K562 (cell line): ENCODE measurements at regions not wholly inside any gene's neighbourhood (a gene's known extent, or its start where the extent isn't known, plus 50 kb on each side); places are given as distances from the start of the nearest gene placed in this dataset.

Experiments
- ATAC-seq: fragments of 200-7000 bp; cut with Tn5 transposase; 3 replicates; pipeline ENCODE4 v1.9.1; 2020; ENCODE audit warnings: moderate library complexity
- BruUV-seq: library from RNA; stranded (reverse); fragments of 400-500 nt; replicated peaks from 2 replicates; lab custom pipeline; 2021; lab: Mats Ljungman, UMichigan
- CTCF ChIA-PET: fragments of 300-600 bp; formaldehyde crosslinking; extraction: SDS; loops from one replicate; lab custom pipeline; 2021; ENCODE audit warnings: low intra/inter-chr PET ratio; lab: Yijun Ruan, JAX
- POLR2A ChIA-PET: fragments of 300-600, 350-650 bp; sonication (Branson Sonifier 250); formaldehyde crosslinking; extraction: SDS; loops from one replicate; lab custom pipeline; 2021; ENCODE audit warnings: antibody characterized with exemption, inconsistent platforms; lab: Yijun Ruan, JAX
- DNase-seq, 4 experiments: peaks; one replicate each; pipeline versions ENCODE4 v3.0.0 to v3.0.0-alpha.2; 2011 to 2018; ENCODE audit warnings: low spot score in 3 of 4, mixed read lengths in 3 of 4; ENCODE audit errors: extremely low read depth in 1 of 4
- FAIRE-seq: peaks from 2 replicates; lab custom pipeline; 2011; peaks lifted over from hg19 to GRCh38; lab: Jason Lieb, UNC
- H2AFZ ChIP-seq: 2 replicates; pipeline ENCODE4 v1.6.0; 2011; ENCODE audit warnings: low read depth, low read length, control low read depth, inconsistent platforms
- H3K27ac ChIP-seq: fragments of 200-600 bp; 3 replicates; pipeline ENCODE4 v1.8.0; 2011; ENCODE audit warnings: low read depth, mild to moderate bottlenecking, control low read depth, inconsistent platforms, low read length, moderate library complexity, mixed read lengths; ENCODE audit errors: extremely low read depth
- H3K27me3 ChIP-seq, 2 experiments: fragments of 300-600 bp in 1 of 2; 2 replicates in 1 of 2; 3 replicates in 1 of 2; pipeline versions ENCODE4 v1.6.0 to v1.8.0; 2011; ENCODE audit warnings: inconsistent platforms in 2 of 2, low read length in 2 of 2, mild to moderate bottlenecking in 1 of 2, mixed read lengths in 1 of 2, moderate library complexity in 1 of 2; ENCODE audit not compliant: control insufficient read depth in 2 of 2, insufficient read depth in 2 of 2
- H3K36me3 ChIP-seq: fragments of 300-600 bp; 3 replicates; pipeline ENCODE4 v1.8.0; 2011; ENCODE audit warnings: mild to moderate bottlenecking, low read length, inconsistent platforms; ENCODE audit not compliant: control insufficient read depth, insufficient read depth
- H3K4me1 ChIP-seq, 2 experiments: fragments of 200-600 bp in 1 of 2; replicated peaks in 1 of 2; 2 replicates in 1 of 2; 3 replicates in 1 of 2; pipeline versions ENCODE4 v1.5.1 to v1.8.0; 2011; ENCODE audit warnings: inconsistent platforms in 2 of 2, low read length in 2 of 2, mild to moderate bottlenecking in 1 of 2, mixed read lengths in 1 of 2, moderate library complexity in 1 of 2; ENCODE audit not compliant: control insufficient read depth in 2 of 2, insufficient read depth in 2 of 2
- H3K4me2 ChIP-seq: 2 replicates; pipeline ENCODE4 v1.6.1; 2011; ENCODE audit warnings: low read length, control low read depth, inconsistent platforms, mixed read lengths; ENCODE audit not compliant: insufficient read depth
- H3K4me3 ChIP-seq: fragments of 200-600 bp; sonication (generic), shearing (Covaris generic); 2 replicates; pipeline ENCODE4 v1.5.1; 2016; ENCODE audit warnings: control low read depth, inconsistent platforms
- H3K79me2 ChIP-seq: fragments of 200-600 bp; 3 replicates; pipeline ENCODE4 v1.8.0; 2011; ENCODE audit warnings: low read length, inconsistent platforms; ENCODE audit not compliant: control insufficient read depth, insufficient read depth
- H3K9ac ChIP-seq, 2 experiments: 2 replicates each; pipeline versions ENCODE4 v1.6.0 to v1.6.1; 2011; ENCODE audit warnings: low read depth in 2 of 2, low read length in 2 of 2, control low read depth in 1 of 2, inconsistent platforms in 1 of 2, mild to moderate bottlenecking in 1 of 2, mixed read lengths in 1 of 2; ENCODE audit not compliant: insufficient read depth in 1 of 2
- H3K9me1 ChIP-seq: one replicate; pipeline ENCODE4 v1.6.0; 2011; ENCODE audit warnings: inconsistent platforms, mild to moderate bottlenecking, low read length, moderate library complexity; ENCODE audit not compliant: control insufficient read depth, insufficient read depth
- H3K9me3 ChIP-seq: replicated peaks from 2 replicates; pipeline ENCODE4 v1.5.1; 2011; ENCODE audit warnings: low read depth, low read length, inconsistent platforms; ENCODE audit not compliant: control insufficient read depth, insufficient read depth
- H4K20me1 ChIP-seq: replicated peaks from 2 replicates; pipeline ENCODE4 v1.6.1; 2011; ENCODE audit warnings: low read length, inconsistent platforms, mixed read lengths; ENCODE audit not compliant: control insufficient read depth, insufficient read depth
- ARID3A ChIP-seq: IDR thresholded peaks from 2 replicates; pipeline ENCODE4 v1.6.1; 2012; ENCODE audit warnings: low read depth, low read length, improper control_type of control experiment, borderline replicate concordance
- CBX5 ChIP-seq: IDR thresholded peaks from 2 replicates; pipeline ENCODE4 v1.6.1; 2014; ENCODE audit warnings: low read depth, borderline replicate concordance
- ETS2 ChIP-seq: IDR thresholded peaks from 2 replicates; pipeline ENCODE4 v1.6.1; 2016; ENCODE audit warnings: borderline replicate concordance, missing genetic modification characterization, mild to moderate bottlenecking, moderate library complexity, missing compliant biosample characterization; ENCODE audit not compliant: poor library complexity, severe bottlenecking
- FOXJ2 ChIP-seq: fragments of 200-800 bp; sonication (Bioruptor generic); IDR thresholded peaks from 2 replicates; pipeline ENCODE4 v1.6.1; 2016; ENCODE audit warnings: missing genetic modification characterization, missing compliant biosample characterization
- FOXJ3 ChIP-seq: sonication (generic); formaldehyde crosslinking; IDR thresholded peaks from 2 replicates; pipeline ENCODE4 v1.4.0; 2020; ENCODE audit warnings: mild to moderate bottlenecking, missing genetic modification reagents
- HNRNPK ChIP-seq: fragments of 200-400 bp; formaldehyde crosslinking; IDR thresholded peaks from one replicate; pipeline ENCODE4 v1.6.1; 2018; ENCODE audit warnings: mild to moderate bottlenecking, low read depth, low read length; ENCODE audit not compliant: poor library complexity, severe bottlenecking
- KHSRP ChIP-seq: fragments of 450-650 bp; IDR thresholded peaks from 2 replicates; pipeline ENCODE4 v1.6.1; 2017
- NR2C1 ChIP-seq, 2 experiments: fragments of 450-650 bp; IDR thresholded peaks; 2 replicates each; pipeline ENCODE4 v1.6.1; 2017; ENCODE audit warnings: mild to moderate bottlenecking in 2 of 2, antibody characterized with exemption in 1 of 2, inconsistent platforms in 1 of 2, missing compliant biosample characterization in 1 of 2, missing genetic modification characterization in 1 of 2
- NR2F6 ChIP-seq: fragments of 450-650 bp; formaldehyde crosslinking; IDR thresholded peaks from 2 replicates; pipeline ENCODE4 v1.4.0; 2020; ENCODE audit warnings: mild to moderate bottlenecking
- NUFIP1 ChIP-seq: fragments of 450-650 bp; IDR thresholded peaks from 2 replicates; pipeline ENCODE4 v1.6.1; 2018; ENCODE audit not compliant: partially characterized antibody
- PKNOX1 ChIP-seq: fragments of 450-650 bp; IDR thresholded peaks from 2 replicates; pipeline ENCODE4 v1.6.1; 2016
- POLR2H ChIP-seq: IDR thresholded peaks from 2 replicates; pipeline ENCODE4 v1.6.1; 2016; ENCODE audit warnings: missing genetic modification characterization, low read depth, mild to moderate bottlenecking, control low read depth, missing compliant biosample characterization, moderate library complexity
- SLC30A9 ChIP-seq: fragments of 250-450 bp; sonication (Bioruptor Pico); IDR thresholded peaks from 2 replicates; pipeline ENCODE4 v1.8.0; 2022; ENCODE audit warnings: mild to moderate bottlenecking, moderate library complexity
- TRIM24 ChIP-seq, 2 experiments: fragments of 450-650 bp; IDR thresholded peaks; 2 replicates each; pipeline ENCODE4 v1.6.1; 2016
- ZFP91 ChIP-seq: sonication (generic); formaldehyde crosslinking; IDR thresholded peaks from 2 replicates; pipeline ENCODE4 v1.8.0; 2022; ENCODE audit warnings: mild to moderate bottlenecking, missing genetic modification reagents
- ZNF184 ChIP-seq: sonication (generic); formaldehyde crosslinking; IDR thresholded peaks from 2 replicates; pipeline ENCODE4 v1.5.0; 2020; ENCODE audit warnings: missing genetic modification reagents
- ZNF431 ChIP-seq: sonication (generic); formaldehyde crosslinking; IDR thresholded peaks from 2 replicates; pipeline ENCODE4 v1.8.0; 2022; ENCODE audit warnings: mild to moderate bottlenecking, missing genetic modification reagents
- WGBS: fragments of 100-300 bp; shearing (Covaris generic); methylation state at CpG from one replicate; pipeline ENCODE4 v1.1.6; 2016; ENCODE audit warnings: low coverage, mixed read lengths; ENCODE audit not compliant: insufficient coverage; ENCODE audit errors: missing lambda C conversion rate; 5-methylcytosine and 5-hydroxymethylcytosine counted together
- in situ Hi-C: fragments of 300-500 bp; cut with MboI; formaldehyde crosslinking; loops from 4 replicates; pipeline ENCODE4 v1.15.0; 2018; ENCODE audit warnings: inconsistent platforms, mixed read lengths
- intact Hi-C: fragments of 100-400 bp; cut with micrococcal nuclease; formaldehyde crosslinking; loops from 2 replicates; pipeline ENCODE4 v1.14.2; 2022

DNA sequence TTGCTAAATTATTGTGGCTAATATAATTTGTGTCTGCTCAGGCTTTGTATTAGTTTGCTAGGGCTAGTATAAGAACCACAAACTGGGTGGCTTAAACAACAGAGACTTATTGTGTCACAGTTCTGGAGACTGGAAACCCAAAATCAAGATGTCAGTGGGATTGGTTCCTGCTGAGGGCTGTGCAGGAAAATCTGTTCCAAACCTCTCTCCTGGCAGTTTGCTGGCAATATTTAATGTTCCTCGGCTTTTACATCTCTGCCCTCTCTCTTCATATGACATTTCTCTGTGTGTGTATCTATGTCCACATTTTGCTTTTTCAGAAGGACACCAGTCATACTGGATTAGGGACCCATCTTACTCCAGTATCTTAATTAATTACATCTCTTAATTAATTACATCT is 498.8 kb upstream of the CD180 start (continued):
- TF ChIP-seq ARID3A (no peak), ZNF184 (no peak), KHSRP (no peak), NR2C1 (IDR thresholded peaks at IDR 0.05) (no peak), NR2C1 (tag; IDR thresholded peaks at IDR 0.05) (no peak), NUFIP1 (no peak), ZNF431 (no peak), FOXJ2 (no peak), HNRNPK (no peak)

DNA sequence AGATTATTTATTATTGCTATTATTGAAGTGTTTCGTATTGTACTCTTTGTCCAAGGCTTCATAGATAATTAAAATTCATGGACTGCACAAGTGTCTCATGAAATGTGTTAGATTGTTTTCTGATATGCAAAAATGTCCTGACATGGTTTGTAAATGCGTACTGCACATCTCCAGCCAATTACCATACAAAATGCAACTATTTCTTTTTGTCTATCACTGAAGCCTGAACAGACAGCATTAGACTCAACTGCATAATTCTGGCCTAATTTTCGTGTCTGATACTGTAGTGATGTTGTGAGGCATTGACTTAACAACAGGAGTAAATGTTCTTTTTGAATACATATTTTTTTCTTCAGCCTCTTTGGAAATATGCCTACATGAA is 498.2 kb upstream of the CD180 start:
- no peak for FAIRE-seq
- no peak overlapping the region for H2AFZ ChIP-seq
- BruUV-seq = no TSS peak
- intact Hi-C loops (no loop called here), in situ Hi-C loops (no loop called here)
- H3K9ac ChIP-seq = no peak overlapping the region
- H3K4me2 ChIP-seq = no peak overlapping the region
- no peaks in the 10 kb centered on the region for H3K9me3 ChIP-seq
- H3K36me3 ChIP-seq = no peaks in the 10 kb centered on the region
- 8% methylated on average over 3 of the region's 3 CpGs for WGBS
- ChIA-PET CTCF (no interaction called here), POLR2A (no interaction called here)
- no peaks in the 10 kb centered on the region for H3K9me1 ChIP-seq
- H3K27ac ChIP-seq = no peak overlapping the region
- DNase-seq = no peak
- no peaks in the 10 kb centered on the region for H3K27me3 ChIP-seq
- no peak for ATAC-seq
- H3K79me2 ChIP-seq = no peaks in the 10 kb centered on the region
- no peaks in the 10 kb centered on the region for H3K4me1 ChIP-seq
- no peak overlapping the region for H3K4me3 ChIP-seq
- H4K20me1 ChIP-seq = no peaks in the 10 kb centered on the region
- TF ChIP-seq TRIM24 (IDR thresholded peaks at IDR 0.05) = no peak
- TF ChIP-seq ETS2 = no peak
- TF ChIP-seq PKNOX1 = no peak
- TF ChIP-seq FOXJ3 (CRISPR knock-in tag) = no peak
- no peak for TF ChIP-seq POLR2H (tag)
- no peak for TF ChIP-seq NR2F6 (CRISPR knock-in tag)
- no peak for TF ChIP-seq ZFP91 (CRISPR knock-in tag)
- TF ChIP-seq SLC30A9 = no peak
- no peak for TF ChIP-seq CBX5
